ENCODE measurements at regions not wholly inside any gene's neighbourhood (a gene's known extent, or its start where the extent isn't known, plus 50 kb on each side); places are given as distances from the start of the nearest gene placed in this dataset.

DNA sequence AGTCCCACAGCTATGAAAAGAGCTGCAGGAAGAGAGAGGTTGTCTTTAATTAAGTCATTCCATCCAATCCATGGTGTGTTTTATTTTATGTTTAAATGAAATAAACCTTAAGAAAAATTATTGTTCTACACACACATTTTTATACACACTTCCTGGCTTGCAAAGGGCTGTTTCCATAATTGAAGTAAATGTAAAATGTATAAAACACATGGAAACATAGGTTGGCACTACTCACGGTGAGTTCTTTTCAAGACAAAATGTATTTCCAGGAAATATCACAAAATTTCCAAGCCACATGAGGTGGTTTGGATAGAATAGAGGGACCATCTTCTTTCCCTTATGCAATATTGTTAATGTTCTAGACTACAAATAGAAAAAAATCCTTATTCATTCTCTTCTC lies 426.8 kb upstream of the USP24 start:
- TF ChIP-seq, protein P1, sequence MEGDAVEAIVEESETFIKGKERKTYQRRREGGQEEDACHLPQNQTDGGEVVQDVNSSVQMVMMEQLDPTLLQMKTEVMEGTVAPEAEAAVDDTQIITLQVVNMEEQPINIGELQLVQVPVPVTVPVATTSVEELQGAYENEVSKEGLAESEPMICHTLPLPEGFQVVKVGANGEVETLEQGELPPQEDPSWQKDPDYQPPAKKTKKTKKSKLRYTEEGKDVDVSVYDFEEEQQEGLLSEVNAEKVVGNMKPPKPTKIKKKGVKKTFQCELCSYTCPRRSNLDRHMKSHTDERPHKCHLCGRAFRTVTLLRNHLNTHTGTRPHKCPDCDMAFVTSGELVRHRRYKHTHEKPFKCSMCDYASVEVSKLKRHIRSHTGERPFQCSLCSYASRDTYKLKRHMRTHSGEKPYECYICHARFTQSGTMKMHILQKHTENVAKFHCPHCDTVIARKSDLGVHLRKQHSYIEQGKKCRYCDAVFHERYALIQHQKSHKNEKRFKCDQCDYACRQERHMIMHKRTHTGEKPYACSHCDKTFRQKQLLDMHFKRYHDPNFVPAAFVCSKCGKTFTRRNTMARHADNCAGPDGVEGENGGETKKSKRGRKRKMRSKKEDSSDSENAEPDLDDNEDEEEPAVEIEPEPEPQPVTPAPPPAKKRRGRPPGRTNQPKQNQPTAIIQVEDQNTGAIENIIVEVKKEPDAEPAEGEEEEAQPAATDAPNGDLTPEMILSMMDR (IDR thresholded peaks at IDR 0.05) = no peak
- no peak for TF ChIP-seq POLR2A (IDR thresholded peaks at IDR 0.05)
